ENCODE measurements at regions not wholly inside any gene's neighbourhood (a gene's known extent, or its start where the extent isn't known, plus 50 kb on each side); places are given as distances from the start of the nearest gene placed in this dataset.

GRCh38 chr5:54725391-54726280, 208.1 kb downstream of the SNX18 start:
- TF ChIP-seq CTCF (conservative IDR thresholded peaks at IDR 0.05; ENCODE audit: low read length): no peak
- TF ChIP-seq EZH2phosphoT487 (IDR thresholded peaks at IDR 0.05; ENCODE audit: borderline replicate concordance, low read depth, low read length): no peak
